Kidney (tissue), 13 donors: ENCODE measurements at regions not wholly inside any gene's neighbourhood (a gene's known extent, or its start where the extent isn't known, plus 50 kb on each side); places are given as distances from the start of the nearest gene placed in this dataset.

Experiments used
- DNase-seq, 5 donors: peaks; one replicate each; pipeline ENCODE4 v3.0.0-alpha.2; 2013 to 2020
- FAIRE-seq: peaks from 2 replicates; lab custom pipeline; 2012; peaks lifted over from hg19 to GRCh38; lab: Jason Lieb, UNC
- H3K27ac ChIP-seq, 2 donors: one replicate each; pipeline ENCODE4 v1.7.0; 2013; ENCODE audit warnings: low read depth in 2 of 2, low read length in 2 of 2, inconsistent platforms in 1 of 2
- H3K27me3 ChIP-seq: one replicate; pipeline ENCODE4 v1.7.1; 2013; ENCODE audit warnings: low read length, inconsistent platforms; ENCODE audit not compliant: control insufficient read depth, insufficient read depth
- H3K36me3 ChIP-seq, 3 donors: one replicate each; pipeline versions ENCODE4 v1.7.0 to v1.7.1; 2013; ENCODE audit warnings: low read length in 3 of 3, control low read depth in 1 of 3, inconsistent platforms in 1 of 3; ENCODE audit not compliant: insufficient read depth in 3 of 3, control insufficient read depth in 2 of 3
- H3K4me1 ChIP-seq, 3 donors: one replicate each; pipeline versions ENCODE4 v1.7.0 to v1.7.1; 2013; ENCODE audit warnings: low read length in 3 of 3, inconsistent platforms in 1 of 3, low read depth in 1 of 3; ENCODE audit not compliant: control insufficient read depth in 2 of 3, insufficient read depth in 2 of 3
- H3K4me3 ChIP-seq, 3 donors: one replicate each; pipeline versions ENCODE4 v1.7.0 to v1.8.1; 2013; ENCODE audit warnings: low read length in 3 of 3, control low read depth in 1 of 3, inconsistent platforms in 1 of 3
- H3K9ac ChIP-seq, 3 donors: one replicate each; pipeline versions ENCODE4 v1.7.0 to v1.7.1; 2013; ENCODE audit warnings: low read length in 3 of 3, control low read depth in 1 of 3, inconsistent platforms in 1 of 3
- H3K9me3 ChIP-seq, 3 donors: one replicate each; pipeline versions ENCODE4 v1.7.0 to v1.7.1; 2013; ENCODE audit warnings: low read length in 3 of 3, control low read depth in 1 of 3, inconsistent platforms in 1 of 3; ENCODE audit not compliant: control insufficient read depth in 2 of 3, insufficient read depth in 1 of 3
- intact Hi-C: fragments of 100-400 bp; cut with DNase I; formaldehyde crosslinking; loops from one replicate; pipeline ENCODE4 v1.11.1; 2022
- TF ChIP-seq, protein P1 (sequence below): IDR thresholded peaks from 3 replicates; pipeline ENCODE4 v1.5.1; 2012; ENCODE audit warnings: mild to moderate bottlenecking, moderate library complexity, borderline replicate concordance; ENCODE audit not compliant: insufficient read depth; ENCODE audit errors: extremely low read depth
- donor health status: control.
- donor health status: control.
- donor health status: control.
- donor health status: control.
- donor health status: control.
- donor health status: DM: yes; HTN: yes; CAD: no.
- donor health status: Normal renal cell carcinoma (clear cell type).

DNA sequence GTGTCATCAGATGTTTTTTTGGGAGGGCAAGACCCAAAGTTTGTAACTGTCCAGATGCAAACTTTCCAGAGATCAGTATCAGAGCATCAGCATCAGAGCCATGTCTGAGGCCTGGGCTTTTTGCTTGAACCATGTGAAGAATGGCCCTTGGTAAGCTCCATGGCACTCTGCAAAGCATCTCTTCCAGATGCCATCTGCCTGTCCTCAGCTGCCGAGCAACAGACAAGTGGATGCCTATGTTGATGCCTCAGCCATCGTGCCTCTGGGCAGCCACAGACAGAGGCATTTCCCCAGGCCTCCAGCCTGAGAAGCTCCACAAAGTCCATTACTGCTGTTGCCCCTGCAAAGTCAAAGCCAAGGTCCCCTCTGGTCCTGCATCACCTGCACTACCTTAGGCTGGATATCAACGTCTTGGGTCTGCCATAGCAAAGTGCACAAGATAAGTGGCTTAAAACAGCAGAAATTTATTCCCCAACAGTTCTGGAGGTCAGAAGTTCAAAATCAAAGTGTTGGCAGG is 670.2 kb upstream of the MKI67 start:
- Histone ChIP-seq H3K36me3 (no peaks in the 10 kb centered on the region), H3K27me3 (no peaks in the 10 kb centered on the region), H3K9me3 (no peaks in the 10 kb centered on the region), H3K9ac (no peak overlapping the region), H3K27ac (no peak overlapping the region), H3K4me3 (no peak overlapping the region), H3K4me1 (no peaks in the 10 kb centered on the region)
- intact Hi-C loops = no loop called here
- FAIRE-seq (no peak), DNase-seq (no peak)
- TF ChIP-seq, protein P1, sequence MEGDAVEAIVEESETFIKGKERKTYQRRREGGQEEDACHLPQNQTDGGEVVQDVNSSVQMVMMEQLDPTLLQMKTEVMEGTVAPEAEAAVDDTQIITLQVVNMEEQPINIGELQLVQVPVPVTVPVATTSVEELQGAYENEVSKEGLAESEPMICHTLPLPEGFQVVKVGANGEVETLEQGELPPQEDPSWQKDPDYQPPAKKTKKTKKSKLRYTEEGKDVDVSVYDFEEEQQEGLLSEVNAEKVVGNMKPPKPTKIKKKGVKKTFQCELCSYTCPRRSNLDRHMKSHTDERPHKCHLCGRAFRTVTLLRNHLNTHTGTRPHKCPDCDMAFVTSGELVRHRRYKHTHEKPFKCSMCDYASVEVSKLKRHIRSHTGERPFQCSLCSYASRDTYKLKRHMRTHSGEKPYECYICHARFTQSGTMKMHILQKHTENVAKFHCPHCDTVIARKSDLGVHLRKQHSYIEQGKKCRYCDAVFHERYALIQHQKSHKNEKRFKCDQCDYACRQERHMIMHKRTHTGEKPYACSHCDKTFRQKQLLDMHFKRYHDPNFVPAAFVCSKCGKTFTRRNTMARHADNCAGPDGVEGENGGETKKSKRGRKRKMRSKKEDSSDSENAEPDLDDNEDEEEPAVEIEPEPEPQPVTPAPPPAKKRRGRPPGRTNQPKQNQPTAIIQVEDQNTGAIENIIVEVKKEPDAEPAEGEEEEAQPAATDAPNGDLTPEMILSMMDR = no peak

DNA sequence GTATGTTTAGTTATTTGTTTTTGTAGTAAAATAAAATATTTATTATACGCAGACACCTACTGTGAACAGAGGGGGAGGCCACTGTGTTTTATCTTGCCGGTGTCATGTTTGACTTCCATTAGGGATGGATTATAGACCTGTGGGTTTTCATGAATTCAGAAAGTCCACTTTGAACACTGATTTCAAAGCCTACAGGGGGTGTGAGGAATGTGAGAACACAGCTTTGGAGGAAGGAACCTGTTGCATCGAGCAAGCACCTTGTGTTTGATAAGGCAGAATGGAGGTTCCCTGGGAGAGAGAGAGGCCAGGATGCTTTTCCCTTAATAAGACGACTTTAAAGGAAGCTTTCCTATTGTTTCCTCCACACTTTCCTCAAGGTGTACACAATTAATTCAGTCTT is 665.0 kb upstream of the MGMT start:
- no peaks in the 10 kb centered on the region for H3K27me3 ChIP-seq
- TF ChIP-seq, protein P1 = no peak
- no peak overlapping the region for H3K4me3 ChIP-seq
- DNase-seq (no peak), FAIRE-seq (no peak)
- intact Hi-C loops = no loop called here
- no peaks in the 10 kb centered on the region for H3K9me3 ChIP-seq
- no peak overlapping the region for H3K27ac ChIP-seq
- no peak overlapping the region for H3K9ac ChIP-seq
- no peaks in the 10 kb centered on the region for H3K36me3 ChIP-seq
- no peaks in the 10 kb centered on the region for H3K4me1 ChIP-seq

DNA sequence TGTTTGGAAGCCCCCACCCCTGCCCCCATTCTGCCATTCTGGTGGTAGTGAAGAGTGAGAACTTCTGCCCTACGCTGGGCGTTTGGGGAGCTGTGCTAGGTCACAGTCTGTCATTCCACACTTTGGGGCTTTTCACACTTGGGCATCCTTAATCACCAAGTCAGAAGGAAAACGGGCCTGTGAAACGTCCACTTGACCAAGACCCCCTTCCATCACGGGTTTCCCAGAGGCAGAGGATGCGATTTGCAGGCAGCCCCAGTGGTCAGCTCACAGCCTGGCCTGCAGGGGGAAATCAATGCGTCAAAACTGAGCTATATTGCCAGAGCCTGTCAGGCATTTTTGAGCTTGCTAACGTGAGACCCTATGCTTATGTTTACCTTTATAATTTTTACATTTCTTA is 663.3 kb upstream of the MGMT start:
- H3K4me1 ChIP-seq = no peaks in the 10 kb centered on the region
- no peak overlapping the region for H3K9ac ChIP-seq
- TF ChIP-seq, protein P1 = no peak
- DNase-seq (no peak), FAIRE-seq (no peak)
- no peaks in the 10 kb centered on the region for H3K36me3 ChIP-seq
- no peak overlapping the region for H3K4me3 ChIP-seq
- no peaks in the 10 kb centered on the region for H3K27me3 ChIP-seq
- no peak overlapping the region for H3K27ac ChIP-seq
- intact Hi-C loops = no loop called here
- H3K9me3 ChIP-seq = no peaks in the 10 kb centered on the region

DNA sequence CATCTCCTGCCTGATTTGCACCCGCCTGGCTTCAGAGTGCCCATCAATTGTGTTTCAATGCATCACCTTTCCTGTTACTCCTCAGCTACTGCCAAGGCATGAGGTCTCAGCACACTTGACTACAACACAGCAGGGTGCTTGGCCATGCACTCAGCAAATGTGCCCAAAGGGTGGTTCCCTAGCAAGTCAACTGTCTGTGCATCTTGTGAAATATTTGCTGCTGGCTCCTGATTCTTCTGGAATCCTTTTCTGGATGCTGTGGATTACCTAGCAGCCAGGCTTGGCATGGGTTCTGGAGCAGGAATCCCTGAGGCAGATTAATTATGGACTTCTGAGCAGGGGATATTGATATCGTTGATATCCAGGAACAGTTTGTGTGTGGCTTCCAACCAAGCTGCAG is 662.6 kb upstream of the MGMT start:
- intact Hi-C loops = no loop called here
- H3K9me3 ChIP-seq = no peaks in the 10 kb centered on the region
- FAIRE-seq (no peak), DNase-seq (no peak)
- no peak overlapping the region for H3K4me3 ChIP-seq
- no peaks in the 10 kb centered on the region for H3K4me1 ChIP-seq
- no peaks in the 10 kb centered on the region for H3K27me3 ChIP-seq
- TF ChIP-seq, protein P1 = no peak
- no peaks in the 10 kb centered on the region for H3K36me3 ChIP-seq
- no peak overlapping the region for H3K27ac ChIP-seq
- H3K9ac ChIP-seq = no peak overlapping the region
